HCT116 (cell line): ENCODE measurements at regions not wholly inside any gene's neighbourhood (a gene's known extent, or its start where the extent isn't known, plus 50 kb on each side); places are given as distances from the start of the nearest gene placed in this dataset.
A peak's percentile ranks its signal among the peaks of the same experiment; 100 is the strongest.

ENCODE experiments used
- EZH2 ChIP-seq: fragments of 200-600 bp; sonication (generic); IDR thresholded peaks from 2 replicates; pipeline ENCODE4 v1.6.1; 2017; ENCODE audit warnings: antibody characterized with exemption, mixed run types
- EZH2phosphoT487 ChIP-seq: fragments of 200-600 bp; IDR thresholded peaks from 2 replicates; pipeline ENCODE4 v1.6.1; 2018; ENCODE audit warnings: antibody characterized with exemption, borderline replicate concordance
- POLR2A ChIP-seq: IDR thresholded peaks from 2 replicates; pipeline ENCODE4 v1.7.0; 2011; ENCODE audit warnings: borderline replicate concordance; ENCODE audit not compliant: insufficient read depth, insufficient read length; ENCODE audit errors: extremely low read depth
- POLR2AphosphoS5 ChIP-seq: IDR thresholded peaks from 2 replicates; pipeline ENCODE4 v1.6.1; 2011; ENCODE audit warnings: mild to moderate bottlenecking, low read depth, low read length, moderate library complexity
- RAD21 ChIP-seq: IDR thresholded peaks from 2 replicates; pipeline ENCODE4 v1.6.1; 2012; ENCODE audit warnings: low read depth, mild to moderate bottlenecking
- SIN3A ChIP-seq: IDR thresholded peaks from 2 replicates; pipeline ENCODE4 v1.6.1; 2012; ENCODE audit warnings: low read depth
- SP1 ChIP-seq: IDR thresholded peaks from 2 replicates; pipeline ENCODE4 v1.6.1; 2012; ENCODE audit warnings: low read depth
- SRF ChIP-seq: IDR thresholded peaks from 2 replicates; pipeline ENCODE4 v1.6.1; 2012; ENCODE audit warnings: low read depth
- ZFX ChIP-seq: fragments of 450-650 bp; IDR thresholded peaks from 2 replicates; pipeline ENCODE4 v1.6.1; 2017
- TF ChIP-seq, protein P1 (sequence below), 3 experiments: fragments of 200-600 bp in 1 of 3; sonication (generic) in 1 of 3; IDR thresholded peaks in 2 of 3; conservative IDR thresholded peaks in 1 of 3; 2 replicates each; pipeline ENCODE4 v1.5.1; 2012 to 2017; ENCODE audit warnings: low read depth in 2 of 3, low read length in 2 of 3, antibody characterized with exemption in 1 of 3, borderline replicate concordance in 1 of 3, control low read depth in 1 of 3, mild to moderate bottlenecking in 1 of 3, mixed read lengths in 1 of 3, mixed run types in 1 of 3, moderate library complexity in 1 of 3; ENCODE audit not compliant: insufficient read depth in 1 of 3
- TF ChIP-seq, protein P2 (sequence below): IDR thresholded peaks from 2 replicates; pipeline ENCODE4 v1.6.1; 2011; ENCODE audit warnings: mild to moderate bottlenecking, low read length, moderate library complexity; ENCODE audit not compliant: insufficient replicate concordance; ENCODE audit errors: extremely low read depth
- TF ChIP-seq, protein P3 (sequence below): IDR thresholded peaks from 2 replicates; pipeline ENCODE4 v1.6.1; 2012
- TF ChIP-seq, protein P4 (sequence below): IDR thresholded peaks from 2 replicates; pipeline ENCODE4 v1.6.1; 2012

DNA sequence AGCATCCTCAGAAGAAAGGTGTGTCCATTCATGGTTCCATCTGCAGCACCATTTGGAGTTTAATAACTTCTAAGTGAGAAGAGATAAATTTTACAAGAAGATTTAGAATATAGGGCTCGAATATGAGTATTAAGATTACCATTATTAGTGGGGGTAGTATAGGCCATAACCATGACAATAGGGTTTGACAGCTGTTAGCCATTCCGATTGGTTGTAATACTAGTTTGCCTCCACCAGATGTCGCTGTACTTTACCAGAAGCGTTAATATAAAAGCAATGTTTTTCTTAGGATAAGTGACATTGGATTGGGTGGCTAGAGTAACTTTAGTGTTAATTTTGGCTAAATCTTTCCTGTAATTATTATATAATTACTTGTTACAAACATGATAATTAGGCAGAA is 107.5 kb upstream of the SRD5A2 start:
- TF ChIP-seq POLR2A (no peak), POLR2AphosphoS5 (no peak), EZH2 (no peak), SP1 (no peak), EZH2phosphoT487 (no peak), SRF (no peak), SIN3A (no peak), ZFX (no peak), RAD21 (peak; percentile 54)
- TF ChIP-seq, protein P1, sequence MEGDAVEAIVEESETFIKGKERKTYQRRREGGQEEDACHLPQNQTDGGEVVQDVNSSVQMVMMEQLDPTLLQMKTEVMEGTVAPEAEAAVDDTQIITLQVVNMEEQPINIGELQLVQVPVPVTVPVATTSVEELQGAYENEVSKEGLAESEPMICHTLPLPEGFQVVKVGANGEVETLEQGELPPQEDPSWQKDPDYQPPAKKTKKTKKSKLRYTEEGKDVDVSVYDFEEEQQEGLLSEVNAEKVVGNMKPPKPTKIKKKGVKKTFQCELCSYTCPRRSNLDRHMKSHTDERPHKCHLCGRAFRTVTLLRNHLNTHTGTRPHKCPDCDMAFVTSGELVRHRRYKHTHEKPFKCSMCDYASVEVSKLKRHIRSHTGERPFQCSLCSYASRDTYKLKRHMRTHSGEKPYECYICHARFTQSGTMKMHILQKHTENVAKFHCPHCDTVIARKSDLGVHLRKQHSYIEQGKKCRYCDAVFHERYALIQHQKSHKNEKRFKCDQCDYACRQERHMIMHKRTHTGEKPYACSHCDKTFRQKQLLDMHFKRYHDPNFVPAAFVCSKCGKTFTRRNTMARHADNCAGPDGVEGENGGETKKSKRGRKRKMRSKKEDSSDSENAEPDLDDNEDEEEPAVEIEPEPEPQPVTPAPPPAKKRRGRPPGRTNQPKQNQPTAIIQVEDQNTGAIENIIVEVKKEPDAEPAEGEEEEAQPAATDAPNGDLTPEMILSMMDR (IDR thresholded peaks at IDR 0.05 in 2 of 3, conservative IDR thresholded peaks at IDR 0.05 in 1 of 3; ENCODE audit: borderline replicate concordance in 1 of 3, insufficient read depth in 1 of 3, low read depth in 2 of 3, low read length in 2 of 3) = peak; percentile 23 to 83 (median 53); a peak in 5 of 6 replicates
- TF ChIP-seq, protein P2, sequence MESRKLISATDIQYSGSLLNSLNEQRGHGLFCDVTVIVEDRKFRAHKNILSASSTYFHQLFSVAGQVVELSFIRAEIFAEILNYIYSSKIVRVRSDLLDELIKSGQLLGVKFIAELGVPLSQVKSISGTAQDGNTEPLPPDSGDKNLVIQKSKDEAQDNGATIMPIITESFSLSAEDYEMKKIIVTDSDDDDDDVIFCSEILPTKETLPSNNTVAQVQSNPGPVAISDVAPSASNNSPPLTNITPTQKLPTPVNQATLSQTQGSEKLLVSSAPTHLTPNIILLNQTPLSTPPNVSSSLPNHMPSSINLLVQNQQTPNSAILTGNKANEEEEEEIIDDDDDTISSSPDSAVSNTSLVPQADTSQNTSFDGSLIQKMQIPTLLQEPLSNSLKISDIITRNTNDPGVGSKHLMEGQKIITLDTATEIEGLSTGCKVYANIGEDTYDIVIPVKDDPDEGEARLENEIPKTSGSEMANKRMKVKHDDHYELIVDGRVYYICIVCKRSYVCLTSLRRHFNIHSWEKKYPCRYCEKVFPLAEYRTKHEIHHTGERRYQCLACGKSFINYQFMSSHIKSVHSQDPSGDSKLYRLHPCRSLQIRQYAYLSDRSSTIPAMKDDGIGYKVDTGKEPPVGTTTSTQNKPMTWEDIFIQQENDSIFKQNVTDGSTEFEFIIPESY = no peak
- TF ChIP-seq, protein P3, sequence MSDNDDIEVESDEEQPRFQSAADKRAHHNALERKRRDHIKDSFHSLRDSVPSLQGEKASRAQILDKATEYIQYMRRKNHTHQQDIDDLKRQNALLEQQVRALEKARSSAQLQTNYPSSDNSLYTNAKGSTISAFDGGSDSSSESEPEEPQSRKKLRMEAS = no peak
- TF ChIP-seq, protein P4, sequence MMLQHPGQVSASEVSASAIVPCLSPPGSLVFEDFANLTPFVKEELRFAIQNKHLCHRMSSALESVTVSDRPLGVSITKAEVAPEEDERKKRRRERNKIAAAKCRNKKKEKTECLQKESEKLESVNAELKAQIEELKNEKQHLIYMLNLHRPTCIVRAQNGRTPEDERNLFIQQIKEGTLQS = no peak
